SKM-1 treated with dmso at 0.1 percent for 144 hours (cell line): ENCODE measurements at regions not wholly inside any gene's neighbourhood (a gene's known extent, or its start where the extent isn't known, plus 50 kb on each side); places are given as distances from the start of the nearest gene placed in this dataset.

Experiments
- DNase-seq: peaks from one replicate; lab custom pipeline; 2025; ENCODE audit not compliant: unreplicated experiment; lab: John Stamatoyannopoulos, UW

DNA sequence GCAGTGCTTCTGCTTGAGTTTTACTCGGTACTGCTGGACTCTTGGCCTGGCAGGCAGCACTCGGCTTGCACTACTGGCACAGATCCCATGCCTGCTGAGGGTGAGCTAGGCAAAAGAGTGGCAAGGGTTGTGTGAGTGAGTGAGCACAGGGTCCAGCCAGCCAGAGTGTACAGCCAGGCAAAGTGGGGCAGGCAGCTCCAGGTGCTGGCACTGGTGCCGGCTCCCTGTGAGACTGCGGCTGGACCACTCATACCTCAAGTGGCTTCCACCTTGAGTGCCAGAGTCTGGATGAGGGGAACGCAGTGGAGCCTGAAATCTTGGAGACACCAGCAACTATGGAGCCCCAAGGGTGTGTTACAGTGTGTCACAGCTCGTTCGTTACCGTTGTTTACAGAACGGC is 1451.9 kb upstream of the AGA start:
- DNase-seq: no peak

DNA sequence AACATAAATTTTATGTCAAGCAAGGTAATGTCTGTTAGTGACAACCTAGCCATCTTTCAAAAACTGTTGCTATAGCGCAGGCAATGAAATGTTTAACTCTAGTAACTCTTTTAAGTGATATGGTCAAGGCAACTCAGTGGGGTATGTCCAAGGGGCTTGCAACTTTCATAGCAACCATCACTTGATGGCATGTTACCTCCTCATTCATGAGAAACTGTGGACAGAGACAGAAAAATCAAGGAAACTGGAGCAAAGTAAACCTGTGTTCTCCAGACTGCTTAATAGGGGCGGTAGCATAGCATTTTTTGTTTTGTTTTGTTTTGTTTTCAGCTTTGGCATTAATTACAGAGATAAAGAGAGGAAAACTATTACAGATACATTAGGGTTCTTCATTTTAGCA is 1456.8 kb upstream of the AGA start:
- no peak for DNase-seq

DNA sequence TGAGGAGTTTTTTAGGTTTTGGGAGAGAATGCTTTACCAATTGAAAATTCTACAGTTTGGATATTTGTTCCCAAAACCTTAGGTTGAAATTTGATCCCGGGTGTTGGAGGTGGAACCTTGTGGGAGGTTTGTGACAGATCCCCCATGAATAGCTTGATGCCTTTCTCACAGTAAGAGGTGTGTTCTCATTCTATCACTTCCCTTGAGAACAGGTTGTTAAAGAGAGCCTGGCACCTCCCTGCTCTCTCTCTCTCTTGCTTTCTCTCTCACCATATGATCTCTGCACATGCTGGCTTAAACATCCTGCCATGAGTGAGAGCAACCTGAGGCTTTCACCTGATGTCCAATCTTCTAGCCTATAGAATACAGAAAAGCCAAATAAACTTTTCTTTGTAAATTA is 1475.5 kb upstream of the AGA start:
- no peak for DNase-seq

DNA sequence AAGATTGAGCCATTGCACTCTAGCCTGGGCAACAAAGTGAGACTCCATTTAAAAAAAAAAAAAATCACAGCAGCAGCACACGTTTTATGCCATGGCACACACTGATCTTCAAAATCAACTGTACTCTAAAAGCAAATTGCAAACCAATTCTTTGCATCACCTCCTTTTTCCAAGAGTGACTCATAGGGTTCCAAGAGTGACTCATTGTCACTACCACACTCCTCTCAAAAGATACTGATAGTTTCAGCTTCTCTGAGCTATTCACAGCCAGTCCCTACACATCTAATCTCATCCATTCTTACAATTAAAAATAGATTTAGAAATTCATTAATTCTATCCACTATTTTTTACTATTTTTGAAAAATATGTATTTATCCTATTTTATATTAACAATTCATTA is 1494.9 kb upstream of the AGA start:
- DNase-seq: no peak

DNA sequence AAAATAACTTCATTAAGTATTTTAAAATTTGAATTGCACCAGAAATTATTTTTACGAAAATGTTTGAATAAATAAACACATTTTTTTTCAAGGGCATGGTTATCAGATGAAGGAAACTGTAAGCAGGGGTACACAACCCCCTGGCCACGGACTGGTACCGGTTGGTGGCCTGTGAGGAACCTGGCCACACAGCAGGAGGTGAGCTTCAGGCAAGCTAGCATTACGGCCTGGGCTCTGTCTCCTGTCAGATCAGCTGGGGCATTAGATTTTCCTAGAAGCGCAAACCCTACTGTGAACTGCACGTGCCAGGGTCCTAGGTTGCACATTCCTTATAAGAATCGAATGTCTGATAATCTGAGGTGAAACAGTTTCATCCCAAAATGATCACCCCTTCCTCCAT is 1499.7 kb upstream of the AGA start:
- DNase-seq: no peak

DNA sequence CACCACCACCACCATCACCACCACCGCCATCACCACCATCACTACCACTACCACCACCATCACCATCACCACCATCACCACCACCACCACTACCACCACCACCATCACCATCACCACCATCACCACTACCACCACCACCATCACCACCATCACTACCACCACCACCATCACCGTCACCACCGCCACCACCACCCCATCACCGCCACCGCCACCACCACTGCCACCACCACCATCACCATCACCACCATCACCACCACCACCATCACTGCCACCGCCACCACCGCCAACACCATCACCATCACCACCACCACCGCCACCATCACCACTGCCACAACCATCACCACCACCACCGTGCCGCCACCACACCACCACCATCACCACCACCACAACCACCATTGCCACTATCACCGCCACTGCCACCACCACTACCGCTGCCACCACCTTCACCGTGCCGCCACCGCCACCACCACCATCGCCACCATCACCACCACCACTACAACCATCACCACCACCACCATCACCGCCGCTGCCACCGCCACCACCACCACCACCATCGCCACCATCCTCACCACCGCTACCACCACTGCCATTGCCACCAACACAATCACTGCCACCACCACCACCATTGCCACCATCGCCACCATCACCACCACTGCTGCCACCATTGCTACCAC is 1511.3 kb upstream of the AGA start:
- DNase-seq: no peak

DNA sequence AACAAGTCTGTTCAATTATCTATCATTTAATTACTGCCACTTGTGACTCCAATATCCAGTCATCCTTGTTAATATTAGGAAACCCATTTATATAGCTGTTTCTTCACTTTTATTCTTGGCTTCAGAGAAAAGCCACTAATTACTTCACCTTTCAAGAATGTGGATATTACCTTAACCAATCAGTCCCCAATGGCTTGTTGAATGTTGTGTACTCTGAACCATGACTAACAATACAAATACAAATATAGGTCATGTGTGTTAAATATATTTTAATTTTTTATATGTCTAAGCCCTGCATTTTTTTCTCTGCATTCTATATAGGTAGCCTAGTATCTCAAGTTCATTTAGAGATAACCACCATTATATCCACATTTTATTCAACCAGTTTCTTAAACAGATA is 1513.4 kb upstream of the AGA start:
- no peak for DNase-seq

DNA sequence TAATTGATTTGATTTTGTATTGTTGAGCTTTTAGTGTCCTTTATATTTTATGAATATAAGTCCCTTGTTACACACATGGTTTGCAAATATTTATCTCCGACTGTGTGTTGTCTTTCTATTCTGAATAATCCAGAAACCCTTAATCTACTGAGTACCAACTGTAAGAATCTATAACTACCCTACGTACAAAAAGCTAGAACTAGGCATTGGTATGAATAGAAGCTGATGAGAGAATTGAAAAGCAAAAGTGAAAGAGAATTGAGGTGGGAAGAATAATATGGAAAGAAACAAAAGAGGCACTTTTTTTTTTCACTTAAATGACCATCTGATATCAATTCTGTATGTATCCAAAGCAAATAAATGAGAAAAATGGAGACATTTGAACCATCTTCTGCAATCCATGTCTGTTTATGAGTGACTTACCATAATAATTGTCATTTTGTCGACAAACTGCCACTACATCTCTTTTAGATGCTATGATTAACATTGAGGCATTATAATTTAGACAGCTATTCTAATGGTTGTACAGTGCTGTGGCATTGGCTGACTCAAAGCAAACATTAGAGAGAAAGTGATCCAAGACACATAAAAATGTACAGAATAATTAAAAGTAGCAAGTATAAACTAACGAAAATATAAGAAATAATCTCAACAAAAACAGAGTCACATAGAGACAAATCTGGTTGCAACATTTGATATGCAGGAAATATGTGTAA is 1516.6 kb upstream of the AGA start:
- no peak for DNase-seq

DNA sequence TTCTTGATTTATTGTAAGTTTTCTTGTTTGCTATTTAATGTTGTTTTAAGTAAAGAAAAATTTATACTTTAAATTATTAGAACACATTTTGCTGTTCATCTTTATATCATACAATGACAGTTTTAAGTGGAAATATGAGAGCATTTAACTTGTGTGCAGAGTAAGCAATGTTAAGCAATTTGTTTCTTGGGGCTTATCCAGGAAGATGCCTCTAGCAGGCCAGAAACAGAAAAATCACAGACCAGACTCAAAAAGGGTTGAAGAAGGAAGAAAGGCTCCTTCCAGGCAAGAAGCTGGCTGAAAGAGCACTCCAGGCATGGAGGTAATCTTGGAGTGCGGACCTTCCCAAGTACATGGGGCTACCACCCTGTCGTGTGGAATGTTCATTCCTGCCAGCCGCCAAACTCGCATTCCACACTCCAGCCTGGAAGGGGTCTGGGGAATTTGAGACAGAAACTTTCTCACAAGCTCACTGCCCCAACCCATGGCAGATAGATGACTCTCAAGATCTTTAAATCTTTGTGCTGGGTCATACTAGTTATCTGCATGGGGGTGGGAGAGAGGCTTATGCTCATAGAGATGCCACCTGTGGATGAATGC is 1521.3 kb upstream of the AGA start:
- no peak for DNase-seq

DNA sequence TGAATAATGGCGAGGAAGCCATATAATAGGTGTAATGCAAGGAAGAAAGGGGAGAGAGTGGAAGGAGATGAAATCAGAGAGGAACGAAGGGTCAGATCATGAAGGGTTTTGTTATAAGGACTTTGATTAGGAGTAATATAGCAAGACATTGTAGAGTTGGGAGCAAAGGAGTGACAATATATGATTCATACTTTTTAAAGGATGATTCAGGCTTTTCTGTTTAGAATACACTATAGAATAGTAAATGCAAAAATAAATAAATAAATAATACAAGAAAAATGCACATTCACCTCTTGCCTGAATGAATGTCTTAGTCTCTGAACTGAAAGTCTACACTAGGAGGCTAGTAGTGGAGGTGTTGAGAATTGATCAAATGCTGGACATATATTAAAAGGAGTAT is 1524.4 kb upstream of the AGA start:
- DNase-seq: no peak

DNA sequence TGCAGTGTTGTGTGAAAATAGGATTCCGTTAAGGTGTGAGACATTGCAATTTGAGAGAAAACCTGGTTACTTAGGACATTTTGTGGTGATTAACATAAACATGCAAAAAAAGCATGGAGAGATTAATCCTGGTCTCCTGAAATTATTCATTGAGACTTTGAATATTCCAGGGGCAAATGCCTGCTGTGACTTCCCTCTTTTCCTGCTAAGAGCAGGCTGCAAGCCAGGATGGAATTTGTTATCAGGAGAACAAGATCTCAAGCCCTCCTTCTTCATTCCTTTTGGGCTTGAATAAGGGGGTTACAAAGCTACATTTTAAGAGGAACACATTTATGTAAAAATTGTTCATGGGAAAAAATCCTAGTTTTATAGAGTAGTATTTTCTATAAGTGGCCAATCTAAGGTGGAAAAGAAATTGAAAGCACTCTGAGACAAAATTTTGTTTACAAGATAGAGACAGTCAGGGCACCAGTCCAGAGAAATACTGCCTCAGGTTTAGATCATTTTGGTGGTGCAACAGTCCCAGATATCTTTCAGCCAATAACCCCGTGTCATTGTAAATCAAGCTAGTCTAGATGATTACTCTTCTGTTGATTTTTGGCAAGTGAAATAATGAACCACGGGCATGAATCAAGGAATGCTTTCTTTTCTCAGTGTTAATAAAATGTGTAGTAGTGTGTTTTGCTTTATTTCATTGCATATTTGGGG is 1528.3 kb upstream of the AGA start:
- no peak for DNase-seq

DNA sequence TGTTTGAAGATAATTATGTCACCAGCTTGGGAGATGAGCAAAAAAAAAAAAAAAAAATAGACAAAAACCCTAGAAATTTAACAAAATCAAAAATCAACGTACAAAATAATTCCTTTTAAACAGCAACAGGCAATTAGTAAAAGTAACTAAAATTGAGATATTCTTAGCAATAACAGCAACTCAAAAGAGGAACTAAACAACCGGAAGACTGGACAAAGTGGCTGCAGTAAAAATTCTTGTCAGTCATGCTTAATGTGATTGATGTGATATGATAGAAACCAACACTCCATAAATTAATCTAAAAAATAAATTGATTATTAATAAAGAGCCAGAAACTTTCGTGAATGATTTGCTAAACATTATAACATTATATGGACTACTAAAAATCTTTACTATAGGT is 1534.6 kb upstream of the AGA start:
- no peak for DNase-seq

DNA sequence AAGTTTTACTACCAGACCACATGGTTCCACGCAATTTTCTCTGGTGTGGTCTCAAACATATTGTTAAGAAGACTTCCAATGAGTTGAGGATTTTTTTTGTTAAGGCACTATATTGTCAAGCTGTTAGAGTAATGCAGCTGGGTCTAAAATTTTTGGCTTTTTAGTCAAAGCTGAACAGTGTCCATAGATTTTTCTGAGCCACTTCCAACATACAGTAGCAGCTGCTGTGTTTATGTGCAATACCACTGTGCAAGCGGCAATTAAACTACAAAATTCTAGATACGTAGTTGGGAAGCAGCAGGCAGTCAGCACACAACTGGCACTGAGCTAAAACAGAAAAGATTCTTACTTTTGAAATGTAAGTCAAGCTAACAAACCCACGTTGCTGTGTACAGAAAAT is 1551.1 kb upstream of the AGA start:
- DNase-seq: no peak

DNA sequence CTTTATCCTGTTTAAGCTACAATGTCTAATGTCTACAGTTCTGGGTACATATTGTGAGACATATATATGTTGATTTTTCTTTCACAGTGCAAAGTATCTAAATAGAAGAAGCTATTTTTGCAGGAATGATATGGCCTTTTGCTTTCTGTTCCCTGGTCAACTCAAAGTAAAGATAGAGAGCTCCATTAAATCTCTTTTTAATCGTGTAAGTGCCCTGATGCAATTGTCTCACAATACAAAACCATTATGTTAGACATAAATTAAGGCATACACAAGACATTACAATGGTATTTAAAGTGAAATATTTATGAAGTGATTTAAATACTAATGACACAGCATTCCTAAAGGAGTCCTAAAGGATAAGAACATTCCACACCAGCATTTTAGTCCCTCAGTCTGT is 1559.7 kb upstream of the AGA start:
- DNase-seq: no peak

DNA sequence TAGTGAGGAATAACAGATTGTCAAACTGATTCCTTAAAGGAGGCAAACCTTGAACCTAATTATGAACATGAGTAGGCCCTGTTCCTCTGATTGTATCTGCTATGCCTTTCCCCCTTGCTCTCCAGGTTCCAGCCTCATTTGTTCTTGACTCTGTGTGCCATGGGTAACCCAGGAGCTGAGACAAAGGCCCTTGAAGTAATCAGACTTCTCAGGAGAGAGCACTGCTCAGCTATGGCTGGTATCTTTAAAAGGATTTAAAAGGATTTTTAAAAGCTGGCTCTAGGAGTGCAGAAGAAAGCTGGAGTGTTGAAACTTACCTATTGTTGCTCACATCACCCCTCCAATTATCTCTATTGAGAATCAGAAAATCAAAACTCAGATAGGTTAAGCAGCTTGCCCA is 1565.5 kb upstream of the AGA start:
- DNase-seq: no peak

DNA sequence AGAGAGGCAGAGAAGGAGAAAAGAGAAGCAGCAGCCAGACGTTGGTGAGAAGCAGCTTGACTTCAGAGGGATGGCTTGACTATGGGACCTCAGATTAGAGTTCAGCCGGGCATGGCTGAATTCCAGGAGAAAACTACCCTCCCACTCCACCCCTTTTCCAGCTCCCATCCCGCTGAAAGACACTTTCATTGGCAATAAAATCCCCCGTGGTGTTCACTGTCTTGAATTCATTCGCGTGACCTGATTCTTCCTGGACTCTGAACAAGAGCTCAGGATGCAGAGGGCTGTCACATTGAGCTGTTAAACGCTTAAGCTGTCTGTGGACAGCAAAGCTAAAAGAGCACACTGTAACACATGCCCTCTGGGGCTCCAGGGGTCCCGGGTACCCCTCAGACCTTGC is 1575.3 kb upstream of the AGA start:
- no peak for DNase-seq

DNA sequence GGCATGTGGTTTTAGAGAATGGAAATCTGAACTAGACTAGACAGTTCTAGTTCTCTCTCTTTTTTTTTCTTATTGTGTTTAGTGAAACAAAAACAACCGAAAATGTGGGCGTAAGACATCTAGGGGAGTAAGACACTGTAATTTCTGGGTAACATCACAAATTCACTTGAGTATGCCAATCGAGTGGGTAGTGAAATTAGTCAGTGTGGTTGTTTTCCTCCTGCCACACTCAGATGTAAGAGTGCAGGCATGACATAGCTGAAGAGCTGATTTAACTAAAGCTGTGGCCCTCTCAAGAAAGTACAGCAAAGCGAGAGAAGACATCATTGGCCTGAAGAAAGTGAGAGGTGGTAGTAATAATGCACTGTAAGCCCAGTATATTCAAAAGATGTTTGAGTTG is 1585.3 kb upstream of the AGA start:
- DNase-seq: no peak

DNA sequence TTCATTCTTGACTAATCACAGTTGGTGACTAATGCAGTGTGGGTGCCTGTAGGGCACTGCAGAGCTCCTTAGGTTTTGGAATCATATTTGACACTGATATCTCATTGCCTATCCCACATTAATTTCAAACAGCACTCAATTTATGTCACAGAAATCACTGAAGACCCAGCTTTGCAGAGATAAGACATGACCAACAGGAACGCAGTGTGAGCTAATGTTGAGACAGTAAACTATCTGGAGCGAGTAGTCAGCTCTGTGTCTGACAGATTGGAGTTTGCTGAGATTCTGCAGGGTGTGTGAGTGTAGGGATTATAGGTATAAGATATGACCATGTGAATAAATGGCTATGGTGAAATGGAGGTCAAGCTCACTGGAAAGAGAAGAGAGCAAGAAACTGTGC is 1586.1 kb upstream of the AGA start:
- DNase-seq: no peak

DNA sequence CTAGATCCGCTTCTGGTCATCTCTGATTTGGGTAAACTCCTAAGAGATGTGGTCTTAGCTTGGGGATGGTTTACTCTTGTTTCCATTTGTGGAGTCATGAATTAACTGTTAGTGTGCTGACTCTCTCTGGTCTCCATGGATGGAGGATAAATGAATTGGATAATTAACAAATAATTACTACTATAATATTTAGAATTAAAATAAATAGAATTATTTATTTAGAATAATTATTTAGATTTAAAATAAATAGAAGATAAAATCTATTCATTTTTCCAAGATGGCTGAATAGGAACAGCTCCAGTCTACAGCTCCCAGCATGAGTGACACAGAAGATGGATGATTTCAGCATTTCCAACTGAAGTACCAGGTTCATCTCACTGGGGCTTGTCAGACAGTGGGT is 1587.4 kb upstream of the AGA start:
- no peak for DNase-seq

DNA sequence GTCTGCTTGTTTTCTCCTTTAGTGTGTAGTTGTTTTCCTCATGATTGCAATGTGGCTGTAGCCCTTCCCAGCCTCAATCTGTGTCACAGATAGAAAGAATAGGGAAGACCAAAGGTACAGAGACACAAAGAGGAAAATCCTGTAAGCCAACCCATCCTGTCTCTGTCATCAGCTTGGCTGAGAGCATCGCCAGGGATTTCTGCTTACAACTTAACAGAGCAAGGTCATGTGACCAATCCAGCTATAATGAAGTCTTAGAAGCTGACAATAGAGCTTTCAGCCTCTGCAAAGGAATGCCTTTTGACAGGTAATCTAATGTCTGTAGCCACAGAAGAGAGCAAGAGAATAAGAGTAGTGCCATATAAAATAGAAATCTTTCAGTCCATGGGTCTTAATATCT is 1598.0 kb upstream of the AGA start:
- no peak for DNase-seq

DNA sequence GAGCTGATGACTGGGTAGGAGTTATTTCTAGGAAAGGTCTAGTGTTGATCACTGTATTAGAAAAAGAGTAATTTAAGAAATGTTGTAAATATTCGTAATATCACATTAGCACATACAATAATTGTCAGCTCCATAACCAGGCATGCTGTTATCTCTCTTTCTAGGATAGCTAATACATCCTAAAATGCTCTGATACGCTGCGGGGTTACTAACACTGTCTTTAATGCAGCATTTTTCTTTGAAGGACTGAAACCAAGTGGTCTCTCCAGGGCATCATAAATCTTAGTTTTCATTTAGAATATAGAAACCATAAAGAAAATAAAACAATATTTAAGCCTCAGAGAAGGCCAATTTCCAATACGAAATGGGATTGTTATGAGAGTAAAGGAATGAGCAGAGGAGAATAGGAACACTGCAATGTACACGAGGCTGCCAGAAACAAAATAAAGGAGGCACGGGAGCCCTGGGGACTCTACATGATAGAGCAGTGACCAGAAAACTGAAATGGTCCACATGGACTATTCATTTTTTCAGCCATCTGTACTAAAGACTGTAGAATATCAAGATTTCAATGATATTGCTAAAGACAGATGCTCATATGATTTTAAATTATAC is 1606.7 kb upstream of the AGA start:
- no peak for DNase-seq

DNA sequence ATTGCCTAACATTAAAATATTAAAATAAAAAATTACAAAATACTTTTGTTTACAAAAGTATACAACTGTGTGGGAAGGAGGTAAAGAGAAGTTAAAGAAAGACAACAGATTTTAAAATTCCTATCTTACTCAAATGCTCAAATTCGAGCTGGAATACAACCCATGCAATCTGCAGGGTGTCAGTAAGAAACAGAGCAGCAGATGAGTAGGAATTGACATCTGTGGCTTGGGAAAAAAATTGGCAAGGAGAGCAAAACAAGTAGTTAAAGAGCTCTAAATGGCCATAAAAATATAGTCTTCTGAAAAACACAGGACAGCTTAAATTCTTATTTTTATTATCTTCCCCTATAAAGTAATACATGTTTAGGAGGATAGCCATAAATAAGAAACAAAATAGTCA is 1609.0 kb upstream of the AGA start:
- DNase-seq: no peak
